NB4 (cell line): ENCODE measurements at regions not wholly inside any gene's neighbourhood (a gene's known extent, or its start where the extent isn't known, plus 50 kb on each side); places are given as distances from the start of the nearest gene placed in this dataset.

Experiments
- MYC ChIP-seq: IDR thresholded peaks from 2 replicates; pipeline ENCODE4 v1.6.1; 2011; ENCODE audit warnings: low read depth, low read length
- POLR2A ChIP-seq: IDR thresholded peaks from 2 replicates; pipeline ENCODE4 v1.6.1; 2011; ENCODE audit warnings: mild to moderate bottlenecking; ENCODE audit not compliant: insufficient read length; ENCODE audit errors: extremely low read depth
- TF ChIP-seq, protein P1 (sequence below): IDR thresholded peaks from one replicate; pipeline ENCODE4 v1.5.1; 2012; ENCODE audit warnings: low read depth, low read length

DNA sequence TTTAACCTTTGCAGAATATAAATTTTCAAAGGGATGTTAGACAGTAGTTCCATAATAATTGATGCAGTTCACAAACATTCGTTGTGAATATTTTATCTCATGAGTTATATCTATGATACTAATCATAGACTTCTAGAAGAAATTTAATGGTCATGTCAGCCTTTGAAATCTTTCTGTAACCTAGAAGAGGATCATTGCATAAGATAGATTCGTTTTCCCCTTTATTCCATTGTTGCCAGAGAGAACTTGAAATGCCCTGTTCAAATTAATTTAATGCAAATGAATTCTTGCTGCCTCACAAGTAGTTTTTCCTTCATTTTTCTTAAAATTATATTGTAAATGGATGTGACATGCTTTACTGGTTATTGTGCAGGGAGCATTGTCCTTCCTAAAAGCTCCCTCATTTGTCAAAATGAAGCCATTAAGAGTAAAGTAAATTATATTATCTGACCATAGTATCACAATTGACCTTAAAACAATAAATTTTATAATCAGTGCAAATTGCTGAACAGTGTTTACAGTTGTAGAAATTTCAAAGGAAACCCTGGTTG lies 128.5 kb upstream of the ZNF717 start:
- TF ChIP-seq, protein P1, sequence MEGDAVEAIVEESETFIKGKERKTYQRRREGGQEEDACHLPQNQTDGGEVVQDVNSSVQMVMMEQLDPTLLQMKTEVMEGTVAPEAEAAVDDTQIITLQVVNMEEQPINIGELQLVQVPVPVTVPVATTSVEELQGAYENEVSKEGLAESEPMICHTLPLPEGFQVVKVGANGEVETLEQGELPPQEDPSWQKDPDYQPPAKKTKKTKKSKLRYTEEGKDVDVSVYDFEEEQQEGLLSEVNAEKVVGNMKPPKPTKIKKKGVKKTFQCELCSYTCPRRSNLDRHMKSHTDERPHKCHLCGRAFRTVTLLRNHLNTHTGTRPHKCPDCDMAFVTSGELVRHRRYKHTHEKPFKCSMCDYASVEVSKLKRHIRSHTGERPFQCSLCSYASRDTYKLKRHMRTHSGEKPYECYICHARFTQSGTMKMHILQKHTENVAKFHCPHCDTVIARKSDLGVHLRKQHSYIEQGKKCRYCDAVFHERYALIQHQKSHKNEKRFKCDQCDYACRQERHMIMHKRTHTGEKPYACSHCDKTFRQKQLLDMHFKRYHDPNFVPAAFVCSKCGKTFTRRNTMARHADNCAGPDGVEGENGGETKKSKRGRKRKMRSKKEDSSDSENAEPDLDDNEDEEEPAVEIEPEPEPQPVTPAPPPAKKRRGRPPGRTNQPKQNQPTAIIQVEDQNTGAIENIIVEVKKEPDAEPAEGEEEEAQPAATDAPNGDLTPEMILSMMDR: no peak
- TF ChIP-seq MYC (no peak), POLR2A (no peak)
